NCI-H1436 (cell line): ENCODE measurements at regions not wholly inside any gene's neighbourhood (a gene's known extent, or its start where the extent isn't known, plus 50 kb on each side); places are given as distances from the start of the nearest gene placed in this dataset.

Experiments used
- DNase-seq: peaks from one replicate; lab custom pipeline; 2025; lab: John Stamatoyannopoulos, UW

GRCh38 chr7:46811529-46811928 lies 770.4 kb downstream of the TNS3 start:
- DNase-seq: no peak

DNA sequence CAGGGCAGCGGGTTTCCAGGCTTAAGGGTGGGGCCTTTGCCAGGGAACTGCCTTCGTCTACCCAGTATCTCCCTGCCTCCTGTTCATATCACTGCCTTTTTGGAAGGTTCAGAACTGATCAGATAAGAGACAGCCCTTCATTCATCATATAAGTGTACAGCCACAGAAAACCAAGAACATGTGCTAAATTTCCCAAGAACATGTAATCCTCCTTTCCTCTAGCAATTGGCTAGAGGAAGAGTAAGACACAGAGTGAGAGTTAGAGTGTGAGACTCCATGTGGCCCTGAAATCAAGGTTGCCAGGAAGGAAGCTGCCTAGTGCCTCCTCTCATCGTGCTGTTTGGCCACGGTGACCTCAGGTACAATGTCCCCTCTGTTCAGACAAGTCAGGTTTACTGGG lies 770.9 kb downstream of the TNS3 start:
- no peak for DNase-seq

DNA sequence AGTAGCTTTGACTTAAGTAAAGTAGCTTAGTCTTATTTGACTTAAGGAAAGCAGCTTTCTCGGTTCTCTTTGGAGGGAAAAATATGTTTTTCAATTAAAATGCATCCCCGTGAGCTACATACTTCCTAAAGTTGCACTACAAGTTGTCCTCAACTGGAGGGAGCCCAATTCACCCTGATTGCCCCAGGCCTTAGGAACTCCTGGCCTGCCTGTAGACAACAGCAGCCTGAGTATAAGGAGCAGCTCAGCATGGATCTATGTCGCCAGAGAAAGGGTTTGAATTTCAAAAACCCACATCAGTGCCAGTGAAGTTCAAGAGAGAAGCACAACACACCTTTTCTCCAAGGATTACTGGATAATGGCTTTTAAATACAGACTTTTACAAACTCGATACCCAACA lies 772.0 kb downstream of the TNS3 start:
- DNase-seq: no peak

GRCh38 chr7:46806856-46807255 lies 775.1 kb downstream of the TNS3 start:
- no peak for DNase-seq

GRCh38 chr7:46802479-46802878 lies 779.4 kb downstream of the TNS3 start:
- no peak for DNase-seq

GRCh38 chr7:46791188-46791587 lies 790.7 kb downstream of the TNS3 start:
- DNase-seq: no peak

DNA sequence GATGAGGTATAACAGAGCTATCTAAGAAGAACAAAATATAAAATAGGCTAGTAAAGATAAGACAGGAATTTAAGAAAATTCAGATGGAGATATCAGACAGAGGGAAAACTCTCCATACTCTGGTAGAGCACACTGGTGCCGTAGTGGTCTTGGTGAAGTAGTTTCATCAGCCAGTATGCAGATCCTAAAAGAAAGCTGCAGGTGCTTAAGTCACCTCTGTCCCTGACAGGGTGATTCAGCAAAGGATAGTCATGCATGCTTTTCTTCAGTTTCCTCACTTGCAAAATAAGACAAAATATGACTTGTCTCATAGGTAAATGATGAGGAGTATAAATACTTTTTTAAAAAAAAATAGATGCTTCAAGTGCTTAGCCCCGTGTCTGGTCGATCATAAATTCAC lies 794.9 kb downstream of the TNS3 start:
- DNase-seq: no peak

DNA sequence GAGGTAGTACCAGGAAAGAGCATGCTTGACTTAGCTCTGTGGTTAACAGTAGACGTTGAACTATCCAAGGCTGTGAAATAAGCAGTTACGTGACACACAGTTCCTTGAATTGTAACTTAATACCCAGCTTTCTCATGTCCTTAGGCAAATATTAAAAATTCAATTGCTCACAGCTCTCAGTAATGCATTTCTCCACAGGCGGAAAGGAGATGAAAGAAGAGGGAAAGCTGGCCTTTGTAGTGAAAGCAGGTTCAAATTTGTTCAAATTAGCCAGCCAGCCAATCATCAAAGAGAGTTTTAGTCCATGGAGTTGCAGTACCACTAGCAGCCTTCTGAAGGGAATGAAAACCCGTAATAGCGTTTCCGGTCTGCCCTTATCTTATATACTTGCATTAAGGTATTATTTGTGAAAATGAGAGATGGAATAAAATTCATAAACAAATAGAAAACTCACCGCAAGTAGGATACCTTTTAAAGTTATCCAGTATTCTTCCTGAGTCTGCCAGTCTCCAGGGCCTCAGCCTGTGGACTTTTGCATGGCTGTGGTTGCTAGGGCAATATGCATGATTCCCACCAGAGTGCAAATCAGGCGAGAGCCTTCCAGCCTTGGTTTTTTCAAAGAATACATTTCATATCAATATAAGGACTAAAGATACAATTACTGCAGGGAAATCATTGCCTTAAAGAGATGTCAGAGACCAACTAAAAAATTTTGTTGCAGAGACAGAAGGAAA lies 795.5 kb downstream of the TNS3 start:
- DNase-seq: no peak

DNA sequence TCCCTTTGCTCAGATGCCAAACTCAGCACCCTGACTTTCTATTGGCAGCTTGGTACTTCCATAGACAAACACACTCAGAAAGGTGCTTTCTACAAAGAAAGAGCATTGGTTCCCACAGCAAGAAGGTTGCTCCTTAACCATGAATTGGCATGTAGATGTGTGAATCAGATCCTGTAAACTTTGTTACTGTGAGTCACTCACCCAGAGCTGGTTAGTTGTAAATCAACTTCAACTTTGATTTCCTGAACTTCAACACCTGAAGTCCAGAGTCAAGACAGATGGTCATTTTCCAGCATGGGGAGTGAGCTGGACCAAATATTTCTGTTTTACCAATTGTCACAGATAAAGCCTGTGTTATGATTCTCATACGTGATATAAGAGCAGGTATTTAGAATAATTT lies 797.2 kb downstream of the TNS3 start:
- DNase-seq: no peak

DNA sequence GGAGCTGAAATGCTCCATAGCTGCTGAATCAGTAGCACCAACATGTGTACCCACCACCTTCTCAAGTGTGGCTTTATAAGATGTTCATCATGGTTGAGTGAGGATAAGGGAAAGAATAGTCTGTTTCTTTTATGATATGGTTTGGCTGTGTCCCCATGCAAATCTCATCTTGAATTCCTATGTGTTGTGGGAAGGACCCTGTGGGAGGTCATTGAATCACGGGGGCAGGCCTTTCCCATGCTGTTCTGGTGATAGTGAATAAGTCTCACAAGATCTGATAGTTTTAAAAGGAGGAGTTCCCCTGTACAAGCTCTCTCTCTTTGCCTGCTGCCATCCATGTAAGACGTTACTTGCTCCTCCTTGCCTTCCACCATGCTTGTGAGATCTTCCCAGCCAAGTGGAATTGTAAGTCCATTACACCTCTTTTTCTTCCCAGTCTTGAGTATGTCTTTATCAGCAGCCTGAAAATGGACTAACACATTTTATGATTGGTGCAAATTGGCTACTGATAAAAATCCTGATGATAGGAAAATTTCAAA lies 799.9 kb downstream of the TNS3 start:
- no peak for DNase-seq

DNA sequence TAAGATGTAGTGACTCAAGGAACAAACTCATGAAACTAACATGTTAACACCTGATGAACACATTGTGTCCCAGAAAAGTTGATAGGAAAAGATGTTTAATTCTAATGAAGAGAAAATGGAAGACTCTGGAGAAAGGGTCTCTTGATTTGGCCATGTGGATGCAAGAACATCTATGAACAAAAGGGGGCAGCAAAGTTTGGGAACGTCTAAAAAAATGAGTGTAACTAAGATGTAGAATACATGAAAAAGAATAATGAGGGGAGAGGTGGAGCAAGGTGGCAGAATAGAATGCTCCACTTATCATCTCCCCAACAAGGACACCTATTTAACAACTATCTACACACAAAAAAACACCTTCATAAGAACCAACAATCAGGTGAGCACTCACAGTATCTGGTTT lies 805.1 kb downstream of the TNS3 start:
- DNase-seq: no peak

- DNase-seq: no peak
These were observed 806.1 kb downstream of the TNS3 start for GRCh38 chr7:46775776-46776175.

DNA sequence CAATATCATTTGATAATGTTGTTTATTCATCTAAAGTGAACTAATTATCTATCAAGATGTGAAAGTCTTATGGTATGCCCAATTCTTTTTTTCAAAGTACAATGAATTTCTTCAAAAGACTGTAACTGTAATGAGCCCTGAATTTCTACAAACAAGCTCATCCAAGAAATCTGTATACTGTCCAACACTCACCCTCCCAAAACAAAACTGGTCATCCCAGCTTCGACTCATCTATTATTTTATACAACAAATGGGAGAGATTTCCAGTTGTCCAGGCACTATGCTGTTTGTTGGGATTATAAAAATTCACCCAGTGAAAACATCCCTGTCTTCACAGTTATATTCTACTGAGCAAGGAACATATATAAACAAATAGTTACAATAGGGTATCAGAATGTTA lies 806.9 kb downstream of the TNS3 start:
- DNase-seq: no peak

- DNase-seq: no peak
These were observed 807.4 kb downstream of the TNS3 start for GRCh38 chr7:46774515-46774914.

DNA sequence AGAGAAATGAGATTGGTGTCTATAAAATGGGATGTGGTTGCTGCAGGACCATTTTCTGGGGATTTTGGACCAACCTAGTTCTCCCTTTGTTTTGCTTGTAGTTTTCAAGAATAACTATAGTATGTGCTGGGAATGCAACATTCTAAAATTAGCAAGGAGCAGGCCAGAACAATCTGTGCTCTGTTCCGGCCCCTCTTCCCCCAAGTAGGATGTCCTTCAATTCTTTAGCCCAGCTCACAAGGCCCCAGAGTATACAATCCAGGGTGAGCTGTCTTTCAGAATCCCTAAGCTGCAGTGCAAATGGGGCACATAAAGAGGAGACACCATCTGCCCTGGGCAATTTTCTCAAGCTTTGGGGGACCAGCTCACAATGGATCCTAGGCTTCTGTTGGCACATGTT lies 809.1 kb downstream of the TNS3 start:
- DNase-seq: no peak

DNA sequence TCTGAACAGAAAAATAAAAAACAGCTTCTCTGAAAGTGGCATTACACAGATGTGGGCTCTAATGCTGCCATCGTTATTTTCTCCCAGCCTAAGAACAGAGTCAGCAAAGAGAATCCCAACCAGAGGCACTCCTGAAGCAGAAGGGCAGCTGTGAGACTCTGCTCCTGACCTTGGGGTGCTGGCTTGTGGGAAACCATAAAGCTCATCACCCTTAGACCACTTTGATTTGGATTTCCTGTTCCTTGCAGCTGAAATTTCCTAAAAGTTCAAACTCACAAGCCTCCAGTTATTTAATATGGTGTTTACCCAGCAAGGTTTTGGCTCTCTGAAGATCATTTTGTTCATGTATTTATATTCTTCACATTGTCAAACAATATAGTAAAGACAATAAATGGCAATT lies 814.8 kb downstream of the TNS3 start:
- DNase-seq: no peak

DNA sequence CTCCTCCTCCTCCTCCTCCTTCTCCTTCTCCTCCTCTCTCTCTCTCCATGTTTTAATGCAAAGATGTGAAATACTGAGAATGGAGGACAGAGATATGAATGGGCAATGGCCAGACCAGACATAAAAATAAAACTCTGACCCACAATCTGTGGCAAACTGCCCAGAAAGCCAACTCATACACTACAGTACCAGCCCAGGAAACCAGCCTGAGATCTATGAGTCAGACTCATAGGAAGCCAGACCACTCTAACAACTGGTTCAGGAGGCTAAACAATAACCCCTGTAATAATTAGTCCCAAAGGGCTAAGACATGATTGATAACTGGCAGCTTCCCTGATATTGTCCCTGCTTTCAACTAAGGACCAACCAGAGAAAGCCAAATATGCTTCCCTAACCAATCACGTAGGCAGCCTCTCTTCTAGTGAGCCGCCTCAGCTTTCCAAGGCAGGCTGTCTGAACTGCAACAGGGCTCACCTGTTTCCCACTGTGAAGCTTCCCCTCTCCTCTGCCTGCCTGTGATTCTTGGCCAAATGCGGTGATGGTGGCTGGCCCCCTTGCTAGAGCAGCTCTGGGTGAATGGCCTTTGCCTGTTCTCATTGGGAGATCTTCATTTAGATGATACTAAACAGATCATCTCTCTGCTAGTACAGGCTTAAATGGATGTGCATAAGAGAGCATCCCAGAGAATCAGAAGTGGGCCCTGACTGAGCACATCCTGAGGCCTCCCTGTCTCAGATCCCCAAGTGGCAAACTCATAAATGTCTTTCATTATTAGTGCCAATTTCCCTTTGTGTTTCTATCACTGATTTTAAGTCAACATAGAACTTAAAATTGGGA lies 817.6 kb downstream of the TNS3 start:
- no peak for DNase-seq

DNA sequence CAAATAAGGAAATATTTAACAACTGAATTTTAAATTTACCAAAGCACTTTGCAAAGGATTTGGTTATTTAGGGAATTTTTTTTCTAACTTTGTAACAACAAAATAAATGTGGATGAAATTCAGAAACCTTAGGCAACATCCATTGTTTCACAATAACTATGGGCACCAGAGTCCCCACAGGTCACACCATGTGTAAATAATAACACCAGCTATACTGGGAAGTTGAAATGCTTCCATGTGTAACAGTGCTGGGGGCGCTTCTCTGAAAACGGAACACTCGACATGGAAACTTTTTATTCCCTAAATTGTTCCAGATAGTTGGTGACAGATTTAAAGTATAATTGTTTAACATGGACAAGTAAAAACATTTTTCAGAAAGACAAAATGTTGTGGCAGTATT lies 818.6 kb downstream of the TNS3 start:
- DNase-seq: no peak

DNA sequence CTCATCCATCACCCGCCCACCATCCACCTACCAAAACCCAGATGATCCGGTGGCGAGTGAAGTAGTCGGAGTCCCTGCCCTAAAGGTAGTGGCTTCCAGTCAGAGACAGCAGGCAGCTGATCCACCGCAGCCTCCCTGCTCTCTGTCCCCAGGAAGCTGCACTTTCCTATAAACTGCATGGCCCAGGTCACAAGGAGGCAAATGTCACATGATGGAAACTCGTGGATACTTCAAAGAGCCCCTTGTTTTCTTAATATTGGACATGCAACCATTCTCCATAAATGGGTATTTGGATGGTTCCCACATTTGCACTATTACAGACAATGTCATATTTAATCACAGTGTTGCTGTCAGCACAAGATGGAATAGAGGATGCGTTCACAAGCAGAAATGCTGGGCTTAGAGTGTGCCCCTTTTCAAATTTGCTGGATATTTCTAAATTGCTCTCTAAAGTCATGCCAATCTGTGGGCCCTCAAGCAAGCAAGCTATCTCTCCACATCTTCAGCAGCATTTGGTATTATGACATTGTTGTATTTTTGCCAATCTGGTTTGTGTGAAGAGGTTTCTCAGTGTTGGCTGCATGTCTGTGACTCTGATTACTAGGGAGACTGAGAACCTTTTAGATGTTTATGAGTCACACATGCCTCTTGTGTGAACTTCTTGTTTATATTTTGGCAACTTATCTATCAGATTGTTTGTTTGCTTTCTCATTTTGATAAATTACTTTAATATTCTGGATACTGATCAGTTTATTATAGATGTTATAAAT lies 822.0 kb downstream of the TNS3 start:
- no peak for DNase-seq

DNA sequence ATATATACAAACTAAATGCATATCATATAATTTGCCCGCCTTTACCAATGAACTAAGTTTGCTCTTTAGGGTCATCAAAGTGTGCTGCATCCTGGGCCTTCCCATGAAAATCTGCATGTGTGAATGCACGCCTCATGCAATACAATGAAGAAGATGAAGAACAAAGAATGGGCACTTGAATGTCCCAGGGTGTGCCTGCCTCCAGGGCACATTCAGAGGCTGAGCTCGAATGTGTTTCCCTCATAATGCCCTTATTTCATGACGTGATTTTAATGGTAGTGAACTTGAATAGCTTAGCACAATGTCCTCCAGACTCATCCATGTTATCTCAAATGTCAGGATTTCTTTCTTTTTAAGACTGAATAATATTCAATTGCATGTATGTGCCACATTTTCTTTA lies 824.9 kb downstream of the TNS3 start:
- no peak for DNase-seq

GRCh38 chr7:46756256-46756655 lies 825.7 kb downstream of the TNS3 start:
- DNase-seq: no peak
